Endodermal cell (in vitro differentiated cells): ENCODE measurements at regions not wholly inside any gene's neighbourhood (a gene's known extent, or its start where the extent isn't known, plus 50 kb on each side); places are given as distances from the start of the nearest gene placed in this dataset.

ENCODE experiments used
- DNase-seq: peaks from one replicate; pipeline ENCODE4 v3.0.0-alpha.2; 2017
- H3K27ac ChIP-seq: 2 replicates; pipeline ENCODE4 v1.5.1; 2013; ENCODE audit warnings: mild to moderate bottlenecking, low read depth, low read length, moderate library complexity
- H3K27me3 ChIP-seq: 2 replicates; pipeline ENCODE4 v1.6.1; 2013; ENCODE audit warnings: mild to moderate bottlenecking, low read length, moderate library complexity; ENCODE audit not compliant: insufficient read depth, control insufficient read depth, poor library complexity, severe bottlenecking
- H3K36me3 ChIP-seq: 2 replicates; pipeline ENCODE4 v1.7.0; 2013; ENCODE audit warnings: mild to moderate bottlenecking, low read length, moderate library complexity; ENCODE audit not compliant: control insufficient read depth, insufficient read depth
- H3K4me1 ChIP-seq: one replicate; pipeline ENCODE4 v1.7.0; 2013; ENCODE audit warnings: low read length; ENCODE audit not compliant: control insufficient read depth, insufficient read depth
- H3K4me3 ChIP-seq: 2 replicates; pipeline ENCODE4 v1.5.1; 2013; ENCODE audit warnings: mild to moderate bottlenecking, low read length, moderate library complexity
- H3K9ac ChIP-seq: 2 replicates; pipeline ENCODE4 v1.6.1; 2013; ENCODE audit warnings: mild to moderate bottlenecking, low read length, moderate library complexity; ENCODE audit not compliant: poor library complexity, severe bottlenecking; ENCODE audit errors: extremely low read depth
- H3K9me3 ChIP-seq: 2 replicates; pipeline ENCODE4 v1.6.1; 2013; ENCODE audit warnings: mild to moderate bottlenecking, low read length, moderate library complexity; ENCODE audit not compliant: control insufficient read depth
- H3K27ac Mint-ChIP-seq: 2 replicates; pipeline ENCODE4 v1.8.0; 2020; ENCODE audit warnings: mixed read lengths
- H3K27me3 Mint-ChIP-seq: 2 replicates; pipeline ENCODE4 v1.8.0; 2021; ENCODE audit warnings: mild to moderate bottlenecking, mixed read lengths; ENCODE audit not compliant: insufficient read depth
- H3K36me3 Mint-ChIP-seq: 2 replicates; pipeline ENCODE4 v1.8.0; 2020; ENCODE audit warnings: low read depth, mixed read lengths
- H3K4me1 Mint-ChIP-seq: 2 replicates; pipeline ENCODE4 v1.8.0; 2020; ENCODE audit warnings: mixed read lengths
- H3K4me3 Mint-ChIP-seq: 2 replicates; pipeline ENCODE4 v1.8.0; 2020; ENCODE audit warnings: mild to moderate bottlenecking, moderate library complexity, mixed read lengths
- H3K9me3 Mint-ChIP-seq: 2 replicates; pipeline ENCODE4 v1.8.0; 2020; ENCODE audit warnings: mild to moderate bottlenecking, mixed read lengths
- CTCF ChIP-seq: fragments of 200-600 bp; sonication (generic); conservative IDR thresholded peaks from 2 replicates; pipeline ENCODE4 v1.5.0; 2021; ENCODE audit warnings: antibody characterized with exemption, mild to moderate bottlenecking
- WGBS, 2 experiments: methylation state at CpG; one replicate each; pipeline versions ENCODE4 v1.1.5 to v1.1.7; 2013; ENCODE audit warnings: missing lambda C conversion rate in 2 of 2, mixed read lengths in 1 of 2; ENCODE audit not compliant: insufficient coverage in 1 of 2, insufficient read length in 1 of 2; 5-methylcytosine and 5-hydroxymethylcytosine counted together

- H3K4me3 Mint-ChIP-seq = no peak overlapping the region
- H3K36me3 Mint-ChIP-seq = peaks cover 3% of the 10 kb centered on the region
- DNase-seq = no peak
- H3K9me3 Mint-ChIP-seq = peaks cover 27% of the 10 kb centered on the region
- H3K27ac ChIP-seq = no peak overlapping the region
- no peaks in the 10 kb centered on the region for H3K27me3 Mint-ChIP-seq
- H3K9ac ChIP-seq = no peak overlapping the region
- H3K4me1 Mint-ChIP-seq = no peaks in the 10 kb centered on the region
- H3K36me3 ChIP-seq = no peaks in the 10 kb centered on the region
- no peaks in the 10 kb centered on the region for H3K4me1 ChIP-seq
- H3K27me3 ChIP-seq = no peaks in the 10 kb centered on the region
- H3K9me3 ChIP-seq = peaks cover 36% of the 10 kb centered on the region
- H3K27ac Mint-ChIP-seq = no peak overlapping the region
- H3K4me3 ChIP-seq = no peak overlapping the region
- TF ChIP-seq CTCF = no peak
Measured at GRCh38 chr4:169342906-169343564, 72.3 kb upstream of the SH3RF1 start.

- H3K9ac ChIP-seq = no peak overlapping the region
- no peak for TF ChIP-seq CTCF
- H3K36me3 ChIP-seq = no peaks in the 10 kb centered on the region
- H3K27ac ChIP-seq = no peak overlapping the region
- Mint-ChIP-seq H3K27ac (no peak overlapping the region), H3K36me3 (peaks cover 10% of the 10 kb centered on the region), H3K4me3 (no peak overlapping the region), H3K4me1 (no peaks in the 10 kb centered on the region), H3K27me3 (no peaks in the 10 kb centered on the region), H3K9me3 (peaks cover 28% of the 10 kb centered on the region)
- no peak for DNase-seq
- no peaks in the 10 kb centered on the region for H3K4me1 ChIP-seq
- no peaks in the 10 kb centered on the region for H3K27me3 ChIP-seq
- WGBS, 2 experiments = 88 to 92% methylated on average over 3 of the region's 3 CpGs
- no peak overlapping the region for H3K4me3 ChIP-seq
- peaks cover 37% of the 10 kb centered on the region for H3K9me3 ChIP-seq
Measured at GRCh38 chr4:169342159-169342860, 71.6 kb upstream of the SH3RF1 start.

- Mint-ChIP-seq H3K4me3 (no peak overlapping the region), H3K4me1 (no peaks in the 10 kb centered on the region), H3K27me3 (no peaks in the 10 kb centered on the region), H3K36me3 (peaks cover 12% of the 10 kb centered on the region), H3K9me3 (peaks cover 24% of the 10 kb centered on the region), H3K27ac (no peak overlapping the region)
- TF ChIP-seq CTCF = no peak
- H3K9ac ChIP-seq = no peak overlapping the region
- H3K36me3 ChIP-seq = no peaks in the 10 kb centered on the region
- peaks cover 37% of the 10 kb centered on the region for H3K9me3 ChIP-seq
- no peaks in the 10 kb centered on the region for H3K4me1 ChIP-seq
- H3K4me3 ChIP-seq = no peak overlapping the region
- H3K27me3 ChIP-seq = no peaks in the 10 kb centered on the region
- DNase-seq = no peak
- no peak overlapping the region for H3K27ac ChIP-seq
- 93 to 100% methylated on average over 3 to 4 of the region's 4 CpGs for WGBS, 2 experiments
Measured at GRCh38 chr4:169341490-169341889, 70.7 kb upstream of the SH3RF1 start.
